Left hindlimb (tissue), 1 donor: ENCODE measurements at regions not wholly inside any gene's neighbourhood (a gene's known extent, or its start where the extent isn't known, plus 50 kb on each side); places are given as distances from the start of the nearest gene placed in this dataset.
"Not testable (repeated sequence)": the region's sequence is repeated elsewhere in the genome, so short reads cannot be mapped to it uniquely, and the experiment has no call there.

Experiments
- DNase-seq: peaks from one replicate; pipeline ENCODE4 v3.0.0-alpha.2; 2018

GRCh38 chr16:59116744-59117143 is 382.6 kb upstream of the GOT2 start:
- no peak for DNase-seq

- DNase-seq = no peak
Observed at GRCh38 chr16:59114790-59115189, 380.7 kb upstream of the GOT2 start.

GRCh38 chr16:59113004-59113670 is 379.0 kb upstream of the GOT2 start:
- DNase-seq = no peak

- DNase-seq = no peak
Observed at GRCh38 chr16:59111280-59111679, 377.2 kb upstream of the GOT2 start.

GRCh38 chr16:59108374-59108773 is 374.3 kb upstream of the GOT2 start:
- no peak for DNase-seq

DNA sequence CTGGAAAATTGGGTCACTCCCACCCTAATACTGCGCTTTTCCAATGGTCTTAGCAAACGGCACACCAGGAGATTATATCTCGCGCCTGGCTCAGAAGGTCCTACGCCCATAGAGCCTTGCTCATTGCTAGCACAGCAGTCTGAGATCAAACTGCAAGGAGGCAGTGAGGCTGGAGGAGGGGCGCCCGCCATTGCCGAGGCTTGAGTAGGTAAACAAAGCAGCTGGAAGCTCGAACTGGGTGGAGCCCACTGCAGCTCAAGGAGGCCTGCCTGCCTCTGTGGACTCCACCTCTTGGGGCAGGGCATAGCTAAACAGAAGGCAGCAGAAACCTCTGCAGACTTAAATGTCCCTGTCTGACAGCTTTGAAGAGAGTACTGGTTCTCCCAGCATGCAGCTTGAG is 362.6 kb upstream of the GOT2 start:
- DNase-seq = not testable (repeated sequence)

- no peak for DNase-seq
Observed at GRCh38 chr16:59090541-59090940, 356.4 kb upstream of the GOT2 start.

GRCh38 chr16:59088431-59088830 is 354.3 kb upstream of the GOT2 start:
- DNase-seq = no peak

DNA sequence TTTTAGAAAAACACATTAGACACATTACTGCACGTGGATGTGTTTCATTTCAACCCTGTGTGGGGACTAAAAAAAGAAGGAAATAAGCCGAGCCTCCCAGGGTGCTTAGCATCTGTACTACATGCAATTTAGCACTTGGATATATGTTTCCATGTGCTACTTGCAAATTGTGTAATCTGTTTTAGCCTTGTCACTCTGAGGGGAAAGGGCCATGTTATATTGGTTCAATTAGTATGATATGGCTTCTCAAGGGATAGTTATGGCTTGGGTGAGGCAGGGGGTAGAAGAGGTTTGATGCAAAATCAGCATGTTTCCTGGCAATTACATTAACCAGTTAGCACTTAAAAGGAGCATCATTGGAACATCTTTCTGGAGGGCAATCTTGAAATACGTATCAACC is 353.5 kb upstream of the GOT2 start:
- DNase-seq = no peak

- DNase-seq = no peak
Observed at GRCh38 chr16:59067205-59067604, 333.1 kb upstream of the GOT2 start.

DNA sequence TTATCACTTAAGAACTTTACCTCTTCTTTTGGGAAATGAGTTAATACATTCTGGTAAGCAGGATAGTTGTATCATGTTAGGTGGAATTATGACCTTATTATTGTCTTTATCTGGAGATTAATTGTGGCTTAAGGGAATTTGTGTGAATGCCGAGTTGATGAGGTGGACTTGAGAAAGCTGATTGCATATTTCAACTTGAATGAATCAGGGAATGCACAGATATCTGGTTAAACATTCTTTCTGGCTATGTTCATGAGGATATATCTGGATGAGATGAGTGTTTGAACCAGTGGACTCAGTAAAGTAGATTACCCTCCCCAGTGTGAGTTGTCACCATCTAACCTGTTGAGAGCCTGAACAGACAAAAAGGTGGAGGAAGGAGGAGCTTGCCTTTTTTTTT is 326.1 kb upstream of the GOT2 start:
- no peak for DNase-seq

DNA sequence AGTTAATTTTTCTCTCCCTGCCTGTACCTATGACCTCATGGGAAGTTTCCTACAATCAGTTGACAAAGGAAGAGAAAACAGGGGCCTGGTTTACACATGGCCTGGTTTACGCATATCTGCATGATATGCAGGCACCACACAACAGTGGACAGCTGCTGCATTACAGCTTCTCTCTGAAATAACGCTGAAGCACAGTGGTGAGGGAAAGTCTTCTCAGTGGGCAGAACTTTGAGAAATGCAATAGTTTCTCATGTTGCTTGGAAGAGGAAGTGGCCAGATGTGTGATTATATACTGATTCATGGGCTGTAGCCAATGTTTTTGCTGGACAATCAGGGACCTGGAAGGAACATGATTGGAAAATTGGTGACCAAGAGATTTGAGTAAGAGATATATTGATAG is 324.1 kb upstream of the GOT2 start:
- DNase-seq = no peak

DNA sequence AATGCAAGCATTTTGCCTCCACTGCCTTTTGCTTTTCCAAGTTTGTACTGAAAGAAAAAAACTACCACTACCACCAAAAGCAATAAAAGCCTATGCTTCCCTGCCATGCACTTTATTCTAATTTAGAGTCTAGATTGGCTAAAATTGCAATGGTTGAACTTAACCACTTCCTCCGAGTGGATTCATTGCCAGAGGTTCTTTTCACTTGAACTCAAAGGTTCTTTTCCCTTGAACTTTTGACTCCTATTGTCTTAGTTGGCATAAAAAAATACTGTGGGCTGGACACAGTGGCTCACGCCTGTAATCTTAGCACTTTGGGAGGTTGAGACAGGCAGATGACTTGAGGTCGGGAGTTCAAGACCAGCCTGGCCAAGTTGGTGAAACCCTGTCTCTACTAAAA is 319.8 kb upstream of the GOT2 start:
- no peak for DNase-seq

GRCh38 chr16:59052231-59052630 is 318.1 kb upstream of the GOT2 start:
- no peak for DNase-seq

- DNase-seq = no peak
Observed at GRCh38 chr16:59048876-59049275, 314.8 kb upstream of the GOT2 start.

GRCh38 chr16:59047114-59047513 is 313.0 kb upstream of the GOT2 start:
- no peak for DNase-seq

GRCh38 chr16:59046335-59046734 is 312.2 kb upstream of the GOT2 start:
- no peak for DNase-seq

DNA sequence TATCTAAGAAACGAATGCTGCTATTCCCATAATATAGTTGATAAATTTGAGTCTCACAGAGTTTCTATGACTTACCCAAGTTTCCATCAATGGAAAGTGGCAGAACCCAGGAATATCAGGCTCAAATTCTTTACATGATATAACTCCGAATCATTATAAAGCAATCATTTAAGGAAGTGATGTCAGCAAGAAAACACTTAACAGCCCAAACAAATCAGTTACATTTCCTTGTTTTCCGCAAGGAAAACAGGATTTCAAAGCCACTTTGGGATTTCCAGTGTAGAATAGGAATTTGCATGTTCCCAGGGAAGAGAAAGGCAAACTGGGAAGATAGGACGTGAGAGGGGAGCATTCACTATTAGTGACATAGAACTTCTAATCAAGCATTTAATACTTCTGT is 311.4 kb upstream of the GOT2 start:
- DNase-seq = no peak

- DNase-seq = no peak
Observed at GRCh38 chr16:59044616-59045015, 310.5 kb upstream of the GOT2 start.

DNA sequence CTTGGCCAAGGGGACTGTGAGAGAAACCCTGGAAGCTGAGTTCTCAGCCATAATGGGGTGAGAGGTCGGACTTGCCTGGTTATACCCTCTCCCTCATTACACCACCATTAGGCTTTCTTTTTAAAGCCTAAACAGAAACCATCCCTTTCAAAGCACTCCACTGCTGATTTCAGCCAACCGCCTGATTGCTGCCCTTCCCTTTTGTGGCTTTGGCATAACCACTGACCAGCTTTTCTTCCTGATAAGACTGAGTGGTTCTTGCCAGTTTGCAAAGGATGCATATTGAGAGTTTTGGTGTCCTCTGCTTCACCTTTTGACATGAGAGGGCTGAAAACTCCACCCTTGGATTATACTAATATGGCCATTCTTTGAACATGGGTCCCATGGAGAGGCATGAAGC is 308.2 kb upstream of the GOT2 start:
- DNase-seq = no peak

DNA sequence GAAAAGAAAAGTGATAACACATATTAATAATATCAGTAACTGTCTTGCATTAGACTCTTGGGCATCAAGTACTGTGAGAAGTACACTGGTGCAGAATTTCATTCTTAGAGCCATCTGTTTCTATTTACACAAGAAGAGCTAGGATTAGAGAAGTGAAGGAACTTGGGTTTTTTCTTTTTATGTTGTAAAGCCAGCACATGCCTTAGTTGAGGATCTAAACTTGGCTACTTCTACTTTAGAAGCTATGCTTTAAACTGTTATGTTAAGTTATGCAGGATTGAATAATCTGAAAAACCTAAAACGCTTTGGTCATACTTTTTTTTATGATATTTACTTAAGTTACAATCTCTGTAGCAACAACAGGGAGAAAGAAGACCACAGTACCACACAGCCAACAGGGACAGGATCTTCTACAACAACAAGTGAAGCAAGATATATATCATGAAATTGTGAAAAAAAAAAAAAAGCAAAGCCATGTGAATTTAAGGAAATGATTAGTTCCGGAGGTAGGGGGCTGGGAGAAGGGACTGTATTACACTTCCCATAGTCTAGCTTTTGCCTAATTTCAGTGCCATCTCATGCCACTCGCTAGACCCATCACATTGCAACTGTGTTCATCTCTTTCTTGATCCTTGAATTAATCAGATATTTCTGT is 305.1 kb upstream of the GOT2 start:
- DNase-seq = no peak

DNA sequence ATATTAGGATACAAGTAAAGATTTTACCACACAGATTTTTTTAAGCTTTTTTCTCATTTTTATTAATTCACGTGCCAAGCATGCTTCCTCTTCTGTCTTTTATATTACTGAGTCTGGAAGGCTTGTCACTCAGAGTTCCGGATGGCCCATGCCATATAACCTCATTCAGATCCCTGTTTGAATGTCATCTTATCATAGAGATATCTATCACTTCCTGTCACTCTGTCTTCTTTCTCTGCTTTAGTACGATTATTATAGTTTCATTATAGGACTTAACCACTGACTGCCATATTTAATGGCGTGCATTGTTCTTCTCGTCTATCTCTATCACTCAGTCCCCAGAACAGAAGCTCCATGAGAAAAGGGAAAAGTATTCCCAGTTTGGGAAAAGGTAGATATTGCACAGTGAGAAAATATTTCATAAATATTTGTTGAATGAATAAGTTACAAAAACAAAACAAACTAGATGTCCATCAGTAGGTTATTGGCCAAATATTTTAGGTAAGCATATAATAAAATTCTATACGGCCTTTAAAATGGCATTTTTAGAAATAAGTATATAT is 296.9 kb upstream of the GOT2 start:
- DNase-seq = no peak

- no peak for DNase-seq
Observed at GRCh38 chr16:59021751-59022150, 287.6 kb upstream of the GOT2 start.

DNA sequence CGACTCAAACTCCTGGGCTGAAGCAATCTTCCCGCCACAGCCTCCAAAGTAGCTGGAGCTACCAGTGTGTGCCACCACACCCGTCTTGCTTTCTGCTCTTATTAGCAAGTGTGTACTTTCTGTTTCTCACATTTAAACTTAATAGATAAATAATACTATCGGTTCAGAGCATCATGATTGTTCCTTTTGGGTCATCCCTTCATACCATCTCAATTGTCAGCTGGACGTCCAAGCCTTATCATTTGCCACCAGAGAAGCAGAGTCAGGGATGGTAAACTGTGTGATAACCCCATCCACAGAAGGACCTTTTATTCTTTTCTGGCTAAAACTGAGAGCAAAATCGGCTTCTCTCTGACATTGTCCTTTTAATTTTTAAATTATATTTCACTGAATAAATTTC is 279.8 kb upstream of the GOT2 start:
- no peak for DNase-seq

DNA sequence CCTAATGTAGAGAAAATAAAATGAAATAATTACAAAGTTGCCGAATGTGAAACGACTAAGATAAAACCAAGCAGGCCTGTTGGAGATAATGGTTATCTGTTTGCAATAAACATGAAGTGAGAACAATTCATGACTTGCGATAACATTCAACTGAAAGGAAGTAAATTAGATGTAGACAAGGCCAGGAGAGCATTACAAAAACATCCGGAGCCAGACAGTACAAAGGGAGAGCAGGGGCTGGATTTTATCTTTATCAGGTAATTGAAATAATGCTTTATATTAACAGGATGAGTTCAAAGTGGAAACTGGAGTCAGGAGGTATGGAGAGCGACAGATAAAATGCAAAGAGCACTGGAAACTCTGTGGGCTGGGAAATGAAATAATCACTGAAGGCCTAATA is 265.6 kb upstream of the GOT2 start:
- DNase-seq = no peak
